GM12878 (cell line): ENCODE measurements at regions not wholly inside any gene's neighbourhood (a gene's known extent, or its start where the extent isn't known, plus 50 kb on each side); places are given as distances from the start of the nearest gene placed in this dataset.

Experiments used
- ATF3 ChIP-seq: IDR thresholded peaks from 2 replicates; pipeline ENCODE4 v1.6.1; 2011; ENCODE audit warnings: low read depth, mild to moderate bottlenecking, low read length, moderate library complexity, borderline replicate concordance; ENCODE audit errors: extremely low read depth
- CHD1 ChIP-seq: IDR thresholded peaks from 2 replicates; pipeline ENCODE4 v1.6.1; 2012; ENCODE audit warnings: low read depth, low read length, improper control_type of control experiment
- CTCF ChIP-seq, 3 experiments: IDR thresholded peaks in 2 of 3; conservative IDR thresholded peaks in 1 of 3; 2 replicates each; pipeline ENCODE4 v1.5.1; 2011; ENCODE audit warnings: low read depth in 3 of 3, low read length in 3 of 3, mild to moderate bottlenecking in 3 of 3, control low read depth in 2 of 3, moderate library complexity in 2 of 3, inconsistent platforms in 1 of 3, mixed read lengths in 1 of 3; ENCODE audit not compliant: control insufficient read depth in 2 of 3, insufficient read depth in 1 of 3; ENCODE audit errors: extremely low read depth in 1 of 3
- DPF2 ChIP-seq: fragments of 450-650 bp; IDR thresholded peaks from 2 replicates; pipeline ENCODE4 v1.6.1; 2017; ENCODE audit warnings: mild to moderate bottlenecking
- HDAC6 ChIP-seq: fragments of 200-600 bp; sonication (generic); IDR thresholded peaks from one replicate; pipeline ENCODE4 v1.8.0; 2017; ENCODE audit warnings: antibody characterized with exemption; ENCODE audit not compliant: unreplicated experiment
- MTA3 ChIP-seq: IDR thresholded peaks from 2 replicates; pipeline ENCODE4 v1.6.1; 2012; ENCODE audit warnings: low read length, inconsistent platforms, borderline replicate concordance
- MYC ChIP-seq: IDR thresholded peaks from 2 replicates; pipeline ENCODE4 v1.6.1; 2011; ENCODE audit warnings: mild to moderate bottlenecking, low read length, moderate library complexity, inconsistent platforms; ENCODE audit not compliant: insufficient read depth, insufficient replicate concordance, insufficient read length, severe bottlenecking
- NFYB ChIP-seq: IDR thresholded peaks from 2 replicates; pipeline ENCODE4 v1.6.1; 2011; ENCODE audit warnings: low read depth, mild to moderate bottlenecking, low read length, improper control_type of control experiment, moderate library complexity; ENCODE audit not compliant: insufficient read depth
- PML ChIP-seq: IDR thresholded peaks from 2 replicates; pipeline ENCODE4 v1.6.1; 2012; ENCODE audit warnings: low read length, inconsistent platforms
- POLR2A ChIP-seq: IDR thresholded peaks from 2 replicates; pipeline ENCODE4 v1.6.1; 2011; ENCODE audit warnings: low read depth, mild to moderate bottlenecking, low read length
- SP1 ChIP-seq: IDR thresholded peaks from one replicate; pipeline ENCODE4 v1.6.1; 2011; ENCODE audit warnings: low read depth, low read length
- TBL1XR1 ChIP-seq: IDR thresholded peaks from 2 replicates; pipeline ENCODE4 v1.6.1; 2012; ENCODE audit warnings: low read depth, low read length, improper control_type of control experiment
- ZNF274 ChIP-seq: IDR thresholded peaks from one replicate; pipeline ENCODE4 v1.8.0; 2011; ENCODE audit not compliant: insufficient read length, insufficient read depth

DNA sequence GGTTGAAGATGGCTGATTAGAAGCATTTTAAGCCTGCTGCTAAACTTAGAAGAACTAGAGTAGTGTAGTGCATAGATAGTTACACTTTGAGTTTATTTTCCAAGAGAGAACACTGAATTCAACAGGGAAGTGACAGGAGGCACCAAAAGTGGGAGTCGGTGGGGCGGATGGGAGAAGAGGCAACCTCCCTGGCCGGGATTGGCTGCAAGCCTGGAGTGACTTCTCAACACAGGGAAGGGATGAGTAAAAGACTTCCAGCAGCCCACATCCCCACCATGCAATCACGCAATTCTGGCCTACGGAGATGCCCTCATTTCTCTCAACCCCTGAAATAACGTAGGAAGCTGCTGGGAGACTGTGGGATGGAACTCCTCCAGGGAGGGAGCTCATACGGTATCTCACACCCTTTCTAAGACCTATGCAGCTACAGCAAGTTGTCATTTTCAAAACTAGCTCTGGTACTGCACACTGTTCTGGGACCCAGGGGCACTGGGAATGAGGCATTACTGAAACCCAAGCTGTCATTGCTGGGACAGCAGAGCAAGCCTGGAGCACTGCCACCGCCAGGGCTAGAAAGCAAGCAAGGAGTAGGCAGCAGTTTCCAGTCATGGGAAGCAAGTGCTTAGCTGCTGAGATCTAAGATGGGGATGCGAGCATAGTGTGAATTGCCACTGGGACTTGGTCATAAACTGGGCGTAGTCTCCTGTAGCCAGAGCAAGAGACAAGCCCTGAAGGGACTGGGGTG is 331.6 kb upstream of the PTGER4 start:
- TF ChIP-seq CTCF (IDR thresholded peaks at IDR 0.05 in 2 of 3, conservative IDR thresholded peaks at IDR 0.05 in 1 of 3; ENCODE audit: control insufficient read depth in 2 of 3, extremely low read depth in 1 of 3, insufficient read depth in 1 of 3, low read depth in 3 of 3, low read length in 3 of 3) (no peak), TBL1XR1 (no peak), POLR2A (no peak), MYC (no peak), CHD1 (no peak), ZNF274 (no peak), NFYB (no peak), PML (no peak), SP1 (no peak), HDAC6 (no peak), DPF2 (no peak), MTA3 (no peak), ATF3 (no peak)
